MCF 10A (cell line): ENCODE measurements at regions not wholly inside any gene's neighbourhood (a gene's known extent, or its start where the extent isn't known, plus 50 kb on each side); places are given as distances from the start of the nearest gene placed in this dataset.

Source experiments
- BruUV-seq: library from RNA; stranded (reverse); fragments of 400-500 nt; replicated peaks from 2 replicates; lab custom pipeline; 2021; lab: Mats Ljungman, UMichigan
- CTCF ChIA-PET: fragments of 300-600 bp; sonication (Branson Sonifier 250); formaldehyde crosslinking; extraction: SDS; loops from one replicate; lab custom pipeline; 2021; ENCODE audit warnings: antibody characterized with exemption, inconsistent platforms; lab: Yijun Ruan, JAX
- POLR2A ChIA-PET: fragments of 300-600, 350-650 bp; sonication (Branson Sonifier 250); formaldehyde crosslinking; extraction: SDS; loops from one replicate; lab custom pipeline; 2020; ENCODE audit warnings: antibody characterized with exemption, inconsistent platforms; lab: Yijun Ruan, JAX
- DNase-seq: peaks from one replicate; pipeline ENCODE4 v3.0.0-alpha.2; 2018; ENCODE audit not compliant: unreplicated experiment
- H3K27ac Mint-ChIP-seq: one replicate; pipeline ENCODE4 v1.8.0; 2022; ENCODE audit warnings: mild to moderate bottlenecking, low read depth, mixed read lengths; ENCODE audit not compliant: unreplicated experiment
- H3K27me3 Mint-ChIP-seq: one replicate; pipeline ENCODE4 v1.8.0; 2022; ENCODE audit warnings: mixed read lengths; ENCODE audit not compliant: insufficient read depth, unreplicated experiment
- H3K36me3 Mint-ChIP-seq: one replicate; pipeline ENCODE4 v1.8.0; 2022; ENCODE audit warnings: mild to moderate bottlenecking, moderate library complexity, mixed read lengths; ENCODE audit not compliant: insufficient read depth, unreplicated experiment
- H3K4me1 Mint-ChIP-seq: one replicate; pipeline ENCODE4 v1.8.0; 2022; ENCODE audit warnings: mixed read lengths; ENCODE audit not compliant: insufficient read depth, unreplicated experiment
- H3K4me3 Mint-ChIP-seq: one replicate; pipeline ENCODE4 v1.8.0; 2022; ENCODE audit warnings: mild to moderate bottlenecking, moderate library complexity, mixed read lengths; ENCODE audit not compliant: unreplicated experiment
- H3K9me3 Mint-ChIP-seq: one replicate; pipeline ENCODE4 v1.8.0; 2022; ENCODE audit warnings: mixed read lengths; ENCODE audit not compliant: unreplicated experiment
- CTCF ChIP-seq: fragments of 200-600 bp; IDR thresholded peaks from one replicate; pipeline ENCODE4 v1.8.0; 2022; ENCODE audit warnings: antibody characterized with exemption, mild to moderate bottlenecking; ENCODE audit not compliant: unreplicated experiment
- intact Hi-C: fragments of 100-400 bp; cut with micrococcal nuclease; formaldehyde crosslinking; loops from 2 replicates; pipeline ENCODE4 v1.14.1; 2022

GRCh38 chr1:22350171-22350923 lies 101.3 kb upstream of the ZBTB40 start:
- CTCF ChIA-PET: interaction anchor here (0.5 to 1.0 kb wide), 2 partner anchors 12 to 74 kb away, joined by 3 read pairs; no protein-coding TSS in a partner anchor
- TF ChIP-seq CTCF: no peak
- Mint-ChIP-seq H3K27ac (no peak overlapping the region), H3K27me3 (peaks cover 77% of the 10 kb centered on the region), H3K36me3 (no peaks in the 10 kb centered on the region), H3K4me3 (no peak overlapping the region), H3K4me1 (no peaks in the 10 kb centered on the region), H3K9me3 (no peaks in the 10 kb centered on the region)
- intact Hi-C loops: no loop called here
- no TSS peak for BruUV-seq
- POLR2A ChIA-PET: no interaction called here
- DNase-seq: no peak

- no peak for DNase-seq
Observed at GRCh38 chr1:22350924-22351767, 100.5 kb upstream of the ZBTB40 start.

GRCh38 chr1:22351768-22352080 lies 99.9 kb upstream of the ZBTB40 start:
- Mint-ChIP-seq H3K4me3 (no peak overlapping the region), H3K9me3 (no peaks in the 10 kb centered on the region), H3K4me1 (no peaks in the 10 kb centered on the region), H3K27me3 (peaks cover 66% of the 10 kb centered on the region), H3K36me3 (no peaks in the 10 kb centered on the region), H3K27ac (no peak overlapping the region)
- intact Hi-C loops: no loop called here
- POLR2A ChIA-PET: no interaction called here
- no peak for DNase-seq
- no TSS peak for BruUV-seq
- no peak for TF ChIP-seq CTCF
- CTCF ChIA-PET: interaction anchor here (1.0 kb wide), 1 partner anchor 11 kb away, joined by 3 read pairs; no protein-coding TSS in a partner anchor

More at GRCh38 chr1:22350924-22351767, 100.5 kb upstream of the ZBTB40 start:
- ChIA-PET CTCF (interaction anchor here (0.5 to 1.0 kb wide), 2 partner anchors 11 to 75 kb away, joined by 3 read pairs; no protein-coding TSS in a partner anchor), POLR2A (no interaction called here)
- TF ChIP-seq CTCF: no peak
- Mint-ChIP-seq H3K36me3 (no peaks in the 10 kb centered on the region), H3K27me3 (peaks cover 69% of the 10 kb centered on the region), H3K4me1 (no peaks in the 10 kb centered on the region), H3K4me3 (no peak overlapping the region), H3K9me3 (no peaks in the 10 kb centered on the region), H3K27ac (no peak overlapping the region)
- no TSS peak for BruUV-seq
- intact Hi-C loops: no loop called here

GRCh38 chr1:22352355-22352754 lies 99.3 kb upstream of the ZBTB40 start:
- ChIA-PET POLR2A (no interaction called here), CTCF (no interaction called here)
- Mint-ChIP-seq H3K36me3 (no peaks in the 10 kb centered on the region), H3K9me3 (no peaks in the 10 kb centered on the region), H3K27me3 (peaks cover 66% of the 10 kb centered on the region), H3K4me1 (no peaks in the 10 kb centered on the region), H3K27ac (no peak overlapping the region), H3K4me3 (no peak overlapping the region)
- no peak for TF ChIP-seq CTCF
- DNase-seq: no peak
- intact Hi-C loops: no loop called here
- BruUV-seq: no TSS peak
